ENCODE measurements at regions not wholly inside any gene's neighbourhood (a gene's known extent, or its start where the extent isn't known, plus 50 kb on each side); places are given as distances from the start of the nearest gene placed in this dataset.

DNA sequence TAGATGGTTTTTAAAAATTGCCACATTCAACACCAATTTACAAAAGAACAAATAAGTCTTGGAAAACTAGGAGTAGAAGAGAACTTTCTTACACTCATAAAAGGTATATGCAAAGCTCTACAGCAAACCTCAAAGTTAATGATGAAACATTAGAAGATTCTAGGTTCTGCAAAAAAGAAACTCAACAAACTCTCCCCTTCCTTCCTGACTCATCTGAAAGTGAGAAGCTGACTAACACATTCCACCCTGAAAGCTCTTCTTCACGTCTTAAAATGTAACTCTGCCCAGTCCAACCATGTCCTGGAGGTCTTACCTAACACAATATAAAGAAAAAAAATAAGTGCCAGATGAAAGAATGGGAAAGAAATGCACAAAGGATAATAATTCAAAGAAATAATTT is 218.9 kb upstream of the ISX start:
- no peak for DNase-seq

- DNase-seq = no peak
Measured at GRCh38 chr22:34849965-34850364, 216.0 kb upstream of the ISX start.

DNA sequence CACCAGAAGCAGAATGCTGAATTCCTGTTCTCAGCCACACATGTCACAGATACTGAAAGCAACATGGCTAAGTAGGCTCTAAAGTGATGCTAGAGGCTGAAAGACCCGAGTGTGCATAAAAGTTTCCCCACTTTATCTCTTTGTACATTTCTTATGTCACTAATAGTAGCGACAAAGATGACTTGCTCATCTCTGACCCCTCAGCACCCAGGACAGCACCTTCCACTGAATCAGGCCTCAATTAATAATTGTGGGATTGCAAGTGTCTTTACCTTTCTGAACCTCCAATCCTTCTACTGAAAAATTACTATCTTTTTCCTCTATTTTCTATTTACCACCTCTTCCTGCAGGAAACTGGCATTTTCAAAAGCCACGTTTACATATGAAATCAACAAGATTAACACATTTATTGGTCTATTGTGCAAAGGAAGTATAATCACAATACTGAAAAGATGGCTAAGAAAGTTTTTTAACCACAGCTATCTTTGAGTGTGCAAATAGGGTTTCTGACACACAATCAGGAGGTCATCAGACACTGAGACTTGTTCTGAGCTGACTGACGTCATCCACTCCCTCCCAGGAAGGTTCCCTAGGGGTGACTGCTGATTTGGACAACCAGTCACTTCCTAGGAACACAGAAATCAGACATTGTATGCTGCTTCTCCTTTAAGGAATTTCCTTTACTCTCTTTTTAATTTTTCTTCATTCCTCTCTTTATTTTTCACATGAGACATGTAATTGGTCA is 213.9 kb upstream of the ISX start:
- no peak for DNase-seq

- no peak for DNase-seq
Measured at GRCh38 chr22:34855471-34855870, 210.5 kb upstream of the ISX start.

GRCh38 chr22:34858066-34858465 is 207.9 kb upstream of the ISX start:
- DNase-seq = no peak

DNA sequence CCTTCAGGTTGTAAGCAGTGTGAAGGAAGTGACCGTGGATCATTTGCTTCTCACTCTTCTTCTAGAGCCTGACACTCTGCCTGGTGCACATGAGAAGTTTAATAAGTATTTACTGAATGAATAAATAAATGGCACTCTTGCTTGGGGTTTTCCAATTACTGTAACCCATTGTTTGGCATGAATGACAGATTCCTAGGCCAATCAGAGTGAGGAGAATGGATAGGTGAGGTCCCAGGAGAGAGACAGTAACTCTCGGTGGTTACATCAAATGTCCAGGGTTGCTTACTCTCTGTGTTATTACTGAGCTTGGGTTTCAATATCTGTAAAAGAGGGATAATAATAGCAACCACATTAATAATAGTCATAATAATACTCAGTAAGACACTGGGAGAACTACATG is 204.2 kb upstream of the ISX start:
- DNase-seq = no peak

- no peak for DNase-seq
Measured at GRCh38 chr22:34866081-34866480, 199.9 kb upstream of the ISX start.

DNA sequence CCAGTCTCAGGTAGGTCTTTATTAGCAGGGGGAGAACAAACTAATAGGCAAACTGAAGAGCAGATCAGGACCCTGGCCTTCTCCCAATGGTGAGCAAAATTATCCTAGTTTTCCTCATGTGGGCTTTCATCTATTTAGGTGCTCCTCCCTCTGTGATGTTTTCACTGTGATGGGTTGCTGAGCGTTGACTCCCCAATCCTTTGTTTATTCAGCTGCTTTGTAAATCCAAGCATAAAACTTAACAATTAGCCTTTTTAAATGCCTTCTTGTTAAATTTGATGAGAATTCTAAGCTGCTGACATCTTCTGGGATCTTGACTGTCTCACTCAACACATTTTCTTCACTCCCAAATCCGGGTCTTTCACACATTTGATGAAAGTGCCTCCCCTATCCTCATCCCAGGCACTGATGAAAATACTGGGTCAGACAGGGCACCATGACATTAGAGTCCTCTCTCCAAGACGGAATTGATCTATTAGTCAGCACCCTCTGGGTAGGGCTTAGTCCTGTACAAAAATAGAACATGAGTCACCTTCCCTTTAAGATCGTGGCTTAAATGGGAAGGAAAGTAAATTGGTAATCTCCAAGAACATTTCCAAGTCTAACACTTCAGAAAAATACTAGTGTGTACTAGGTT is 199.3 kb upstream of the ISX start:
- DNase-seq = no peak

DNA sequence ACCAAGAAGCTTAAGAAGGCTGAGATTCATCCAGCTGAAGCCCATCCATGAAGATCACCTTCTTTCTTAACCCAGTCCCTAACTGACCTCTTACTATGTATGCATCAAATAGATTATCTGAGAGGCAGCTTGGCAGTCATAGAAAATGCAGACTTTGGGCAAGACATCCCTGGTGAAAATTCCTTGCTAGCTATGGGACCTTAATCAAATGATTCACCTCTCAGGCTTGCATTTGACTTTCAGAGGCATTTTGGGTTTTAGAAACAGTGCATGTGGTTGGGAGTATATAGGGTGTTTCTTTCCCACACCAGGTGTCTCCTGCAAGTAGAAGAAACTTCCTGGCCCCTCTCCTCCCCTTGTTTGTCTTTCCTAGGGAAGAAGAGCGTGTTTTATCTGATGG is 188.5 kb upstream of the ISX start:
- DNase-seq = no peak

GRCh38 chr22:34878171-34878570 is 187.8 kb upstream of the ISX start:
- DNase-seq = no peak

DNA sequence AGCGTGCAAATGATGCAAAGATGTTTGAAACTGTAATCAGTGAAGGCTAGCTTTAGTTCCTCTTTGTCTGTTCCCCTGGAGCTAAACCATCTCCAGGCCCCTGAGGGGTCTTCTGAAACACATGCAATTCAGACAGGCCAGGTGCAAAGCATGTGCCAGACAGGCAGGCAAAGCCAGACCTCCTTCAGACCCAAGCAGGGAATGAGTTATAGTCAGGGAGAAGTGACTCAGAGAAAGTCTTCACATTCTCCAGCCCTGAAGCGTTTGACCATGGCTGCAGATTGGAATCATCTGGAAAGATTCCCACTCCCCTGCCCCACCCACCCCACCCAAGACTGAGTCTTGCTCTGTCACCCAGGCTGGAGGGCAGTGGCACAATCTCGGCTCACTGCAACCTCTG is 187.0 kb upstream of the ISX start:
- no peak for DNase-seq

- no peak for DNase-seq
Measured at GRCh38 chr22:34880662-34881061, 185.3 kb upstream of the ISX start.

DNA sequence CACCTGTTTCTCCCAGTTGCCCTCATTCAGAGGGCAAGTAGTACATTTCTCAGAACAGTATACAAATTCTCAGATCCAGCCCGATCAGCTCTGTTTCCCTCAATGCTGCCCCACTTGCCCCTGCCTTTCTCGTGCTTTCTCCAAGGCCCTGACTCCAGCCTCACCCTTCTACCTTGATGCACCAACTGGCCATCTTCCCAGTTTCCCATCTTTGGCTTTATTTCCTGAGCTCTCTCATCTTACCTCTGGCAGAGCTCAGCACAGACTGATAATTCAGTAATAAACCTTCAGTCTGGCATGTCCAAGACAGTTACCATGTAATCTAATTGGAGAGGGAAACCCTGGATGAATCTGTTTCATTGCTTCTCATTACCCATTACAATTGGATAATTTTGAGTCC is 184.5 kb upstream of the ISX start:
- DNase-seq = no peak

DNA sequence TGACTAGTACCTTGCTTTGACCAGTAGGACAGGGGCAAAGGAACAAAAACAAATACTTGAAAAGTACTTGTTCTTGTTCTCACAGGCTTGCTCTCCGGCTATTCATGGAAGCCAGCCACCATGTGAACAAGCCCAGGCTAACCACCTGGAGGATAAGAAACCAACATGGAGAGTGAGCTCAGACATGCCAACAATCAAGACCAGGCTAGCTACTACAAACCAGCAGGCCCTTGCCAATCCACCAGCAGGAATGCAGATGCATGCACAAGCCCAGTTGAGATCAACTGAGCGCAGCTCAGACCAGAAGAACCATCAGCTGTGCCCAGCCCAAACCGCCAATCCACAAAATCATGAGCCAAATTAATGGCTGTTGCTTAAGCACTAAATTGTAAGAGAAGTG is 180.1 kb upstream of the ISX start:
- DNase-seq = no peak

GRCh38 chr22:34886391-34886790 is 179.6 kb upstream of the ISX start:
- no peak for DNase-seq

DNA sequence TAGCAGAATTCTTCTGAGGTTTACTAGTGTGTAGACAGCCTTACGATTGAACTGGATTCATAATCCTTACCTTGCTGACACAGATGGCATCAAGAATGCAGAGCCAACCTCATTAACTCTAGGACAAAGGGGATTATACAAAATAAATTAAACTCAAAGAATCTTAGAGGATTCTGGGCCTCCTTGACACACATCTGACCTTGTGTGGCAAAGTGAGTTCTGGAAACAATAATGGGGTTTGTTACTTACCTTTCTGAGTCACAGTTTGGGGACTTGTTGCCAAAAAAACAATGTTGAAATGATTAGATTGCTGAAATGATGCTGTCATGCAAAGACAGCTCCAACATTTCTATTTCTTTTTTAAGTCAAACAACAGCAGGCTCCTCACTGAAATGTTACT is 179.1 kb upstream of the ISX start:
- no peak for DNase-seq

GRCh38 chr22:34897126-34897525 is 168.8 kb upstream of the ISX start:
- no peak for DNase-seq

DNA sequence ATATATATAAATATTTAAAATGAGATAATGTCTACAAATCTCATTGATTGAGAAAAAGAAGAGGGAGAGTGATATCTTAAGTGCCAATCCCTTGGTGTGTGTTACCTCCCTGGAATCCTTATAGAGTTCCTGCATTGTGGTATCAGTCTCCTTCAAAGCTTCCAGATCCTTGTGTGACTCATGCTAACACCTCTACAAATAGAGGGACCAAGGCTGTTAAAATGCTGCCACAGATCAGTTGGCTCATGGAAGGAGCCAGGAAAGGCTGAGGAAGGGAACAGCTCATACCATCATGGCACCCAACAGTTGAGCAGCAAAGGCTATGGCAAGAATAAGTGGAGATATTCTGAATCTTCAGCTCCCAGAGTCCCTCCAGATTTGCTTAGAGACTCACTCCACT is 163.6 kb upstream of the ISX start:
- no peak for DNase-seq

DNA sequence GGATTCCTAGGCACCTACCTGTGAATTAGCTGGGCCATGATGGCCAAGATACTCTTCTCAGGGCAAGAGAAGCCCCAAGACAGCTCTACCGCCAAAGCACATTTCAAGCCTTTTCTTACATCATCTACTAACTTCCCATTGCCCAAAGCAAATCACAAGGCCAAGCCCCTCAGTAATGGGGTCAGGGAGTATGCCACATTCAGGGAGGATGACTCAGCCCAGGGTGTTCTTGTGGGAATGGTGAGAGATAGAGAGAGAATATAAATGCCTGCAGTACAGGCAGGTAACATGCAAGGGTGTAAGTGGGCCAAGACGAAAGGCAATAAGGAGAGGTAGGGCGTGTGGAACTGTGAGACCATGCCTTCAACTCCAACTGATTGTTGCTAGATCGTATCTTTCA is 162.5 kb upstream of the ISX start:
- no peak for DNase-seq

- no peak for DNase-seq
Measured at GRCh38 chr22:34904486-34904885, 161.5 kb upstream of the ISX start.

GRCh38 chr22:34913826-34914225 is 152.1 kb upstream of the ISX start:
- DNase-seq = no peak

- no peak for DNase-seq
Measured at GRCh38 chr22:34914846-34915245, 151.1 kb upstream of the ISX start.

GRCh38 chr22:34917239-34917638 is 148.7 kb upstream of the ISX start:
- no peak for DNase-seq

DNA sequence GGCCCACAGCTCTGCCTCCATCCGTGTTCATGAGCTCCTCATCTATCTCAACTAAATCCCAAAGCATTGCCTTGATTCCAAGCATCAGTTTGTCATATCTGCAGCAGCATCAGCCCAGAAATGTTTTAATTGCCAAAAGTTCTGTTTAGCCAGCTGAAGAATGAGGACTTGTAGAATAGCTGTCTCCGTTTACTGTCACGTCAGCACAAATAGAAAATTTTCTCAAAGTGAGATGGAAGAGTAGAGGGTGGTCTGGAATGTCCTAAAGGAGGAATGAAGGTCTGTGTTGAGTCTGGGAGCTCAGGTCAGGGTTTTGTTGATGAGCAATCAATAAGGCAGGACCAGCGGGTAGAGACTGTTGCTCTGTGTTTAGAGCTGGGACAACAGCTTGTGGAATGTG is 134.9 kb upstream of the ISX start:
- no peak for DNase-seq

DNA sequence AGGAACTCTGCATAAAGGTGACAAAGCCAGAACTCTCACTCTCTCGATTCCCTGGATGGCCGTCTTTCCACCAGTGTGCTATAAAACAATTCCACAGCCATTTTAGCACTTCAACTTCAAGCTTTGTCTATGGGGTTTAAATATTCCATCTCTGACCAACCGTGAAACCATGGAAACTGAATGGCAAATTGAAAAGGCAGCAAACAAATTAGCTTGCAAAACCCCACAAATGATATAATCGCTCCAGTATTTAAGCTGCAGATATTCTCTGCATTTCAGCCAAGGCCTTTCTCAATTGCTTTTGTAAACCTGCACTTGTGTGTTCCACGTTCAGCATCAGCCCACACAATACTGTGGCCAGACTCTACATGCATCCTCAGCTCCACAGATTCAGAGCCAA is 131.7 kb upstream of the ISX start:
- no peak for DNase-seq

Data from stimulated activated CD4-positive, alpha-beta T cell treated with anti-CD3 and anti-CD28 coated beads, Interleukin-4, amount 100 ng/mL, for 24 hours (primary cell).